Mucosa of descending colon (tissue), 3 donors: ENCODE measurements at regions not wholly inside any gene's neighbourhood (a gene's known extent, or its start where the extent isn't known, plus 50 kb on each side); places are given as distances from the start of the nearest gene placed in this dataset.

Experiments
- ATAC-seq: fragments of 200-7000 bp; cut with Tn5 transposase; one replicate; pipeline ENCODE4 v1.9.1; 2020; ENCODE audit warnings: mild to moderate bottlenecking, moderate library complexity
- DNase-seq, 3 donors: peaks; one replicate each; pipeline ENCODE4 v3.0.0-alpha.2; 2020
- H3K36me3 ChIP-seq: fragments of 200-600 bp; one replicate; pipeline ENCODE4 v1.8.0; 2021; ENCODE audit warnings: low read depth, mild to moderate bottlenecking
- H3K4me1 ChIP-seq: fragments of 200-600 bp; one replicate; pipeline ENCODE4 v1.8.0; 2021; ENCODE audit warnings: low read depth, mild to moderate bottlenecking
- H3K4me3 ChIP-seq: fragments of 200-600 bp; one replicate; pipeline ENCODE4 v1.8.0; 2021; ENCODE audit warnings: mild to moderate bottlenecking
- H3K9me3 ChIP-seq: fragments of 200-600 bp; one replicate; pipeline ENCODE4 v1.8.0; 2021; ENCODE audit warnings: mild to moderate bottlenecking
- CTCF ChIP-seq: fragments of 200-600 bp; IDR thresholded peaks from one replicate; pipeline ENCODE4 v1.8.0; 2022; ENCODE audit warnings: antibody characterized with exemption, mild to moderate bottlenecking
- intact Hi-C, 2 donors: fragments of 100-400 bp; cut with DNase I in 1 of 2; cut with micrococcal nuclease in 1 of 2; formaldehyde crosslinking; loops; one replicate each; pipeline versions ENCODE4 v1.11.0 to v1.11.1; 2022; cut with DNase I, micrococcal nuclease
- donor health status: DM: no; HTN: no; CAD: no; lungs with moderate emphysema.
- donor health status: DM: no; HTN: no; CAD: no.
- donor health status: DM: no; HTN: yes; CAD: no.

- Histone ChIP-seq H3K36me3 (no peaks in the 10 kb centered on the region), H3K9me3 (no peaks in the 10 kb centered on the region), H3K4me3 (no peak overlapping the region), H3K4me1 (no peaks in the 10 kb centered on the region)
- ATAC-seq = no peak
- DNase-seq = no peak
- TF ChIP-seq CTCF = no peak
- intact Hi-C loops = no loop called here
Observed at GRCh38 chr1:60162936-60163335, 89.4 kb upstream of the C1orf87 start.

GRCh38 chr1:60160141-60160540, 86.6 kb upstream of the C1orf87 start:
- DNase-seq (no peak), ATAC-seq (no peak)
- intact Hi-C loops = no loop called here
- no peak overlapping the region for H3K4me3 ChIP-seq
- TF ChIP-seq CTCF = no peak
- H3K4me1 ChIP-seq = no peaks in the 10 kb centered on the region
- no peaks in the 10 kb centered on the region for H3K9me3 ChIP-seq
- H3K36me3 ChIP-seq = no peaks in the 10 kb centered on the region

GRCh38 chr1:60156371-60156770, 82.8 kb upstream of the C1orf87 start:
- H3K9me3 ChIP-seq = no peaks in the 10 kb centered on the region
- no peak for ATAC-seq
- intact Hi-C loops = no loop called here
- no peaks in the 10 kb centered on the region for H3K4me1 ChIP-seq
- no peaks in the 10 kb centered on the region for H3K36me3 ChIP-seq
- no peak for TF ChIP-seq CTCF
- DNase-seq = no peak
- no peak overlapping the region for H3K4me3 ChIP-seq

- intact Hi-C loops = no loop called here
- no peaks in the 10 kb centered on the region for H3K9me3 ChIP-seq
- ATAC-seq (no peak), DNase-seq (no peak)
- H3K36me3 ChIP-seq = no peaks in the 10 kb centered on the region
- no peaks in the 10 kb centered on the region for H3K4me1 ChIP-seq
- no peak overlapping the region for H3K4me3 ChIP-seq
- no peak for TF ChIP-seq CTCF
Observed at GRCh38 chr1:60153961-60154360, 80.4 kb upstream of the C1orf87 start.

GRCh38 chr1:60152891-60153290, 79.3 kb upstream of the C1orf87 start:
- DNase-seq (no peak), ATAC-seq (no peak)
- Histone ChIP-seq H3K4me3 (no peak overlapping the region), H3K4me1 (no peaks in the 10 kb centered on the region), H3K36me3 (no peaks in the 10 kb centered on the region), H3K9me3 (no peaks in the 10 kb centered on the region)
- intact Hi-C loops = no loop called here
- no peak for TF ChIP-seq CTCF

- Histone ChIP-seq H3K36me3 (no peaks in the 10 kb centered on the region), H3K9me3 (no peaks in the 10 kb centered on the region), H3K4me3 (no peak overlapping the region), H3K4me1 (no peaks in the 10 kb centered on the region)
- intact Hi-C loops = no loop called here
- ATAC-seq = no peak
- TF ChIP-seq CTCF = no peak
- no peak for DNase-seq
Observed at GRCh38 chr1:60151311-60151710, 77.7 kb upstream of the C1orf87 start.
